Omental fat pad (tissue), 3 donors: ENCODE measurements at regions not wholly inside any gene's neighbourhood (a gene's known extent, or its start where the extent isn't known, plus 50 kb on each side); places are given as distances from the start of the nearest gene placed in this dataset.

Source experiments
- ATAC-seq: fragments of 150-250 bp; one replicate; pipeline ENCODE4 v1.9.1; 2016; ENCODE audit warnings: mild to moderate bottlenecking, moderate library complexity; ENCODE audit not compliant: low FRiP score
- DNase-seq: peaks from one replicate; pipeline ENCODE4 v3.0.0-alpha.2; 2019; ENCODE audit warnings: low spot score
- CTCF ChIP-seq, 3 donors: fragments of 450-650 bp; IDR thresholded peaks; one replicate each; pipeline ENCODE4 v1.5.1; 2016 to 2017; ENCODE audit warnings: antibody characterized with exemption in 3 of 3, mild to moderate bottlenecking in 3 of 3, moderate library complexity in 2 of 3

DNA sequence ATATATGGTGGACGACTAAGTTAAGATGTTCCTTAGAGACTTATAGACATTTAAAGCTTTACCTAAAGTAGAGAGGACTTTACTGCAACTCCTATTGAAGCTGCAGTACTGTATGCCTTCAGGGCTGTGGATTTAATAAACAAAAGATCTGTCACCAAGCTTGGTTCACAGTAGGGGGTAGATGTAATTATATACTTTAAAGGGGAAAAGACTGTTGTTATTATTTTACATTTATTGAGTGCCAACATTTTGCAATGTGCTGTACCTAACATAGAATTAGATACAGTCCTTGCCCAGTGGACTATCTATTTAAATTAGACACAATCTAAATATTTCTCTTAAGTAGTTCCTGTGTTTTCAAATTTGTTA is 67.2 kb downstream of the SLIT2 start:
- ATAC-seq: no peak
- TF ChIP-seq CTCF (IDR thresholded peaks at IDR 0.05): no peak

DNA sequence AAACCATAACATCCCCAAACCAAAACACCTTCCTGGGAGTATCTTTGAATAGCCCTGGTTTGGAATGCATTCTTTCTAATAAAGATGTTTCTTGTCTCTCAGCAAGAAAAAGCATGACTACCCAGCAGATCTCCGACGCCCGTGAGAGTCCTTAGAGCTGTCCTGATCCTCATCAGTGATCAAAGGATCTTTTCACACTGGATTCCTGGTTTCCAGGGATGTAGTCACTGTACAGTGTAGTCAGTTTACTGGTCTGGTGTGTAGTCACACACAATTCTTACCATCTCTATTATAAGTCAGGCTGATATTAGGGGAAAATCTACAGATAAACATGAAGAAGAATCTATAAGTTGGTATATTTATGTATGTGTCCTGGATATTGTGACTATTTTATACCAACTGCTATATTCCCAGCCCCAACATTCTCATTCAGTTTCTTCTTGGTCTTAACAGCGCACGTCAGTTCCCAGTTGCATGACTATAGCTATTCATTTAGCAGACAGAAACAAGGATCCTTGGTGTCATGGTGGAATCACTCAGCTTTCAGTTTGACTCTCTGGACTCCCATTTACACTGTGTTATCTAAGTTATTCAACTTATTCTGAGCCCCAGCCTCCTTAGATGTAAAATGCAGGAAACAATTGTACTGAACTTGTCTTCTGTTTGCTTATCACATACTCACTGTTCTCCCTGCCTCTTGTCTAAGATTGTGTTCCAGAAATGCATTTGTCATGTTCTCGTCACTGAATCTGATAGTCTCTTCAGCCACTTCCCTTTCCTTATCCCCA is 68.3 kb downstream of the SLIT2 start:
- ATAC-seq (no peak), DNase-seq (no peak)
- TF ChIP-seq CTCF (IDR thresholded peaks at IDR 0.05): no peak

More for the DNA sequence above, 67.2 kb downstream of the SLIT2 start:
- no peak for DNase-seq

DNA sequence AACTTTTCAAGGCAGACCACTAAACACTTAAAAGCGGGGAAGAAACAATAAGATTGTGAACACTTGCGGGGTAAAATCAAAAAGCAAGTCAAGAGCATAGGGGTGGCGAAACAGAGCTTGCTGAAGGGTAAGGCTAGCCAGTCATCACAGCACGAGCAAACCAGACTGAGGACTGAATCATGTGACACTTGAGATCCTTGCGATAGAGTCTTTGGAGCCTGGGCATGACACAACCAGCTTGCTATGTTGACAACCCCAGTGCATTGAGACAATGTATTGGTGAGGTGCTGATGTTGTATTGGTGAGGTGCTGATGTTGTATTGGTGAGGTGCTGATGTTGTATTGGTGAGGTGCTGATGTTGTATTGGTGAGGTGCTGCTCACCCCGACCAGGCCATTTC is 72.3 kb downstream of the SLIT2 start:
- DNase-seq (no peak), ATAC-seq (no peak)
- no peak for TF ChIP-seq CTCF (IDR thresholded peaks at IDR 0.05)

DNA sequence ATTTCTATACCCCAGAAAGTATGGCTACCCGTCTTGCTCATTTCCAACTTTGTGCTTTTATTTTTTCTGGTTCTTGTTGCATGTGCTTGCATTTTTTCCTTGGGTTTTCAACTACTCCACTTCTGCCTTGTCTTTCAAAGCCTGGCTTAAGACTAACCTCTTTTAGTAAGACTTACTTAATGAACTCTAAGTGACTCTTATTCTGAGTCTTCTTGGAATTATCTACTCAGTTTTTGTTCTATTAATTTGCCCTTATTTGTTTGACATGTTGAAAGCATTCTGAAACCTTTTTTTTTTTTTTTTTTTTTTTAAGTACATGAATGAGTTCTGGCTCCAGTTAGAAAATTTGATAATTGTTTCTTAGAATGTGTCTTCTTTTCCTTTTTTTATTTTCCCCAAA is 74.8 kb downstream of the SLIT2 start:
- ATAC-seq: no peak
- DNase-seq: no peak
- no peak for TF ChIP-seq CTCF (IDR thresholded peaks at IDR 0.05)

DNA sequence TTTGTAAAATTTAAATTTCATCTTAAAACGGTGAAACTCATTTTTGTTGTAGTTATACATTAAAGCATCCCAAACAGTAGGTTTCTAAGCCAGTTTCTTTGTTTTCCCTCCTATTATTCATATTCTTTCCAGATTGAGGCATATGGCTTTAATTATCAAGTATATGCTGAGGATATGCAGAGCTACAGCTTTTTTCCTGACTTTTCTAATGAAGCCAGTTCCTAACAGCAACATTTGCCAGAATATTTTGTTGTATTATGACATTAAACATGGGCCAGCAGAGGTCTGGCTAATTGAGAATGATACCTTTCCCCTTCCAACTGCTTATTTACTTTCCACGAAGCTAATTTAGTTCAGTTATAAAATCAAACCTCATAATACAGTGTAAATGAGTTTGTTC is 75.3 kb downstream of the SLIT2 start:
- no peak for TF ChIP-seq CTCF (IDR thresholded peaks at IDR 0.05)
- ATAC-seq (no peak), DNase-seq (no peak)

DNA sequence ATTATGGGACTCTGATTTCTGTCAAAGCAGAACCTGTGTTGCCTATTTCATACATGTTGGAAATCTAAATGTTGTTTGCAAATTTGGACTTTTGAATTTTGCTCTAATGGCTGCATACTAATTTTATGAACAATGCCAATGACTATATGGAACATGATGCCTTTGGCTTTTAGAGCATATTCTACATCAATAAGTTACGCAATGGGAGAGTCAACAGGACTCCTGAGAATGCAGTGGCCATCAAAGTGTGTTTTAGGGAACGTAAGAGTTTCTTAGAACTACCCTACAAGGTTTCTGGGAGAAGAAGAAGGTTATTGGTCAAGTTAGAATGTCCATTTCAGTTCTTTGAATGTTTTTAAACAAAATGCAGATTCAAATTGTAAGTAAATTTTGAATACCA is 76.1 kb downstream of the SLIT2 start:
- TF ChIP-seq CTCF (IDR thresholded peaks at IDR 0.05): no peak
- DNase-seq (no peak), ATAC-seq (no peak)

DNA sequence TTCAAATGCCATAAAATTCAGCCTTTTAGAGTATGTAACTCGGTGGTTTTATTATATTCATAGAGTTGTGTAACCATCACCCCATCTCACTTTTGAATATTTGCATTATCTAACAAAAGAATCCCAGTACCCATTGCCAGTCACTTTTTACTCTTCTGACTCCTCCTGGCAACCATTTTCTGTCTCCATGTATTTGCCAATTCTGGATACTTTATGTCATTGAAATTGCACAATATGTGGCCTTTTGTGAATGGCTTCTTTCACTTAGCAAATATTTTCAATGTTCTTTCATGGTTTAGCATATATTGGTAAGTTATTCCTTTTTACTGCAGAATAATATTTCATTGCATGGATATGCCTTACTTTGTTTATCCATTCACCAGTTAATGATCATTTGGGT is 79.9 kb downstream of the SLIT2 start:
- ATAC-seq (no peak), DNase-seq (no peak)
- TF ChIP-seq CTCF (IDR thresholded peaks at IDR 0.05): no peak
